Fibroblast of the aortic adventitia (primary cell): ENCODE measurements at regions not wholly inside any gene's neighbourhood (a gene's known extent, or its start where the extent isn't known, plus 50 kb on each side); places are given as distances from the start of the nearest gene placed in this dataset.

Experiments
- DNase-seq: peaks from one replicate; pipeline ENCODE4 v3.0.0-alpha.2; 2010; ENCODE audit warnings: low read depth
- H3K4me3 ChIP-seq: 2 replicates; pipeline ENCODE4 v1.5.1; 2011; ENCODE audit warnings: low read depth, mild to moderate bottlenecking, control low read depth, low read length, moderate library complexity
- CTCF ChIP-seq: IDR thresholded peaks from 2 replicates; pipeline ENCODE4 v1.5.1; 2011; ENCODE audit warnings: mild to moderate bottlenecking, low read length, control low read depth, inconsistent platforms; ENCODE audit not compliant: insufficient read depth

GRCh38 chr11:116231543-116231942, 541.2 kb downstream of the BUD13 start:
- no peak for TF ChIP-seq CTCF
- DNase-seq = no peak

GRCh38 chr11:116230438-116230837, 542.3 kb downstream of the BUD13 start:
- no peak for TF ChIP-seq CTCF
- DNase-seq = no peak
- H3K4me3 ChIP-seq = no peak overlapping the region

More at GRCh38 chr11:116231543-116231942, 541.2 kb downstream of the BUD13 start:
- no peak overlapping the region for H3K4me3 ChIP-seq

- DNase-seq = no peak
- H3K4me3 ChIP-seq = no peak overlapping the region
- TF ChIP-seq CTCF = no peak
These were observed 543.4 kb downstream of the BUD13 start for GRCh38 chr11:116229236-116229970.

- no peak for TF ChIP-seq CTCF
These were observed 546.1 kb downstream of the BUD13 start for GRCh38 chr11:116226731-116227130.

GRCh38 chr11:116225784-116226585, 546.8 kb downstream of the BUD13 start:
- H3K4me3 ChIP-seq = no peak overlapping the region
- no peak for DNase-seq
- TF ChIP-seq CTCF = no peak

More at GRCh38 chr11:116226731-116227130, 546.1 kb downstream of the BUD13 start:
- DNase-seq = no peak
- no peak overlapping the region for H3K4me3 ChIP-seq

- no peak overlapping the region for H3K4me3 ChIP-seq
- no peak for DNase-seq
- no peak for TF ChIP-seq CTCF
These were observed 547.6 kb downstream of the BUD13 start for GRCh38 chr11:116225236-116225635.
